ENCODE measurements at regions not wholly inside any gene's neighbourhood (a gene's known extent, or its start where the extent isn't known, plus 50 kb on each side); places are given as distances from the start of the nearest gene placed in this dataset.

GRCh38 chr10:124263726-124264125, 155.0 kb downstream of the OAT start:
- TF ChIP-seq, protein P1, sequence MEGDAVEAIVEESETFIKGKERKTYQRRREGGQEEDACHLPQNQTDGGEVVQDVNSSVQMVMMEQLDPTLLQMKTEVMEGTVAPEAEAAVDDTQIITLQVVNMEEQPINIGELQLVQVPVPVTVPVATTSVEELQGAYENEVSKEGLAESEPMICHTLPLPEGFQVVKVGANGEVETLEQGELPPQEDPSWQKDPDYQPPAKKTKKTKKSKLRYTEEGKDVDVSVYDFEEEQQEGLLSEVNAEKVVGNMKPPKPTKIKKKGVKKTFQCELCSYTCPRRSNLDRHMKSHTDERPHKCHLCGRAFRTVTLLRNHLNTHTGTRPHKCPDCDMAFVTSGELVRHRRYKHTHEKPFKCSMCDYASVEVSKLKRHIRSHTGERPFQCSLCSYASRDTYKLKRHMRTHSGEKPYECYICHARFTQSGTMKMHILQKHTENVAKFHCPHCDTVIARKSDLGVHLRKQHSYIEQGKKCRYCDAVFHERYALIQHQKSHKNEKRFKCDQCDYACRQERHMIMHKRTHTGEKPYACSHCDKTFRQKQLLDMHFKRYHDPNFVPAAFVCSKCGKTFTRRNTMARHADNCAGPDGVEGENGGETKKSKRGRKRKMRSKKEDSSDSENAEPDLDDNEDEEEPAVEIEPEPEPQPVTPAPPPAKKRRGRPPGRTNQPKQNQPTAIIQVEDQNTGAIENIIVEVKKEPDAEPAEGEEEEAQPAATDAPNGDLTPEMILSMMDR (IDR thresholded peaks at IDR 0.05; ENCODE audit: low read depth, low read length), result no peak
- in situ Hi-C loops (cut with HindIII; ENCODE audit: low sequenced_read_pairs), result no loop called here
- DNase-seq (ENCODE audit: low read depth, low spot score), result no peak
- no peak overlapping the region for H3K4me3 ChIP-seq (ENCODE audit: low read depth, low read length)

GRCh38 chr10:124262971-124263370, 155.8 kb downstream of the OAT start:
- in situ Hi-C loops (cut with HindIII; ENCODE audit: low sequenced_read_pairs), result no loop called here
- no peak for DNase-seq (ENCODE audit: low read depth, low spot score)
- TF ChIP-seq, protein P1 (IDR thresholded peaks at IDR 0.05; ENCODE audit: low read depth, low read length), result no peak
- H3K4me3 ChIP-seq (ENCODE audit: low read depth, low read length), result no peak overlapping the region

DNA sequence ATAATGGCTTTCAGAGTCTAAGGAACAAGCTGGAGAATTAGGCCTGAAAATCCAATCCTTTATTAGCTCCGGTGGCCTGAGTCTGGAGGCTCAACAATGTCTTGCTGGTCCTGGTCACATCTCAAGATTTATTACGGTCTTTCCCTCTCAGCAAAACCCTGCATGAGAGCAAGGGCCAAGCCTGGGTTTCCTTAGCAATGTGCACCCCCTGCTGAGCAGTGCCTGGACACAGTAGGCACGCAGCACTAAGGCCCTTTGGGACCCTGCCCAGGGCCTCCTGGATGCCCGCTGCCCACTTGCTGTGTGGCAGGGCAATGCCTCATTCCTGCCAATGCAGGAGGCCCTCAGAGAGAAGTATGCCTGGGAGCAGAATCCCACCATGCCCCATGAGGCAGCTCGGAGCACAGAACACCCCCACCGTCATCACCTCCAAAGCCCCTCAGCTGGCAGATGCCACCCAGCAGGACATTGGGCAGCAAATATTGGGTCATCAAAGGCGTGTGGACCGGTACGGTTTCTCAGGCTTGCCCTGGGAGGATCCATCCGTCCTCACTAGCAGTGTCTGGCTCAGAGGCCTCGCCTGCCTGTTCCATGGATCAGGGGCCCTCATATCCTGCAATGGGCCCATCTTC, 156.4 kb downstream of the OAT start:
- DNase-seq (ENCODE audit: low read depth, low spot score), result no peak
- in situ Hi-C loops (cut with HindIII; ENCODE audit: low sequenced_read_pairs), result no loop called here
- H3K4me3 ChIP-seq (ENCODE audit: low read depth, low read length), result no peak overlapping the region
- TF ChIP-seq, protein P1 (IDR thresholded peaks at IDR 0.05; ENCODE audit: low read depth, low read length), result no peak

- in situ Hi-C loops (cut with HindIII; ENCODE audit: low sequenced_read_pairs), result no loop called here
- H3K4me3 ChIP-seq (ENCODE audit: low read depth, low read length), result no peak overlapping the region
- DNase-seq (ENCODE audit: low read depth, low spot score), result no peak
- TF ChIP-seq, protein P1 (IDR thresholded peaks at IDR 0.05; ENCODE audit: low read depth, low read length), result peak; percentile 18
Measured at GRCh38 chr10:124259139-124259825, 159.4 kb downstream of the OAT start.

GRCh38 chr10:124257781-124258180, 160.9 kb downstream of the OAT start:
- in situ Hi-C loops (cut with HindIII; ENCODE audit: low sequenced_read_pairs), result no loop called here
- TF ChIP-seq, protein P1 (IDR thresholded peaks at IDR 0.05; ENCODE audit: low read depth, low read length), result no peak

DNA sequence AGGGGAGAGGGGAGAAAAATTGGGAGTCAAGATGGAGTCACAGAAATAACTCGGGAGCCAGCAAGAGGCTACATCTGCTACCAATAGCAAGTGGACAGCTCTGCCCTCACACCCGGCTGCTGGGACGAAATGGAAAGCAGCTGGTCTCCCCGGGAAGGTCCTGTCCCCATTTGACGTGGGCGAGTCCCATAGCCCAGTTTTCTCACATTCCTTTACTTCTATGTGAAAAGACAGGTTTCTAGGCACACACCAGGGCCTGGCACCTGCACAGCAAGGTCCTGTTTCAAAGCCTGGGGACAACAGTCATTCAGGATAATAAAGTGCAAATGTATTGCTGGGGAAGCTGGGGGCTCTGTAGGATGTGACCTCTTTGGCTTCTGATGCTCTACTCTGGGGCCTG, 162.6 kb downstream of the OAT start:
- in situ Hi-C loops (cut with HindIII; ENCODE audit: low sequenced_read_pairs), result no loop called here
- TF ChIP-seq, protein P1 (IDR thresholded peaks at IDR 0.05; ENCODE audit: low read depth, low read length), result no peak
- no peak for DNase-seq (ENCODE audit: low read depth, low spot score)
- H3K4me3 ChIP-seq (ENCODE audit: low read depth, low read length), result no peak overlapping the region

More at GRCh38 chr10:124257781-124258180, 160.9 kb downstream of the OAT start:
- DNase-seq (ENCODE audit: low read depth, low spot score), result no peak
- H3K4me3 ChIP-seq (ENCODE audit: low read depth, low read length), result no peak overlapping the region

Data from astrocyte of the spinal cord (primary cell).